ENCODE measurements at regions not wholly inside any gene's neighbourhood (a gene's known extent, or its start where the extent isn't known, plus 50 kb on each side); places are given as distances from the start of the nearest gene placed in this dataset.

- Histone ChIP-seq H3K27me3 (no peaks in the 10 kb centered on the region), H3K4me3 (no peak overlapping the region), H3K9me3 (no peaks in the 10 kb centered on the region), H3K4me1 (no peaks in the 10 kb centered on the region), H3K27ac (no peak overlapping the region), H3K36me3 (no peaks in the 10 kb centered on the region)
- no peak for DNase-seq
- TF ChIP-seq CTCF (IDR thresholded peaks at IDR 0.05): no peak
- ATAC-seq: no peak
- no peak for FAIRE-seq
- intact Hi-C loops (cut with DNase I): no loop called here
Measured at GRCh38 chr7:88548399-88548798, 211.1 kb upstream of the ZNF804B start.

- H3K27me3 ChIP-seq: no peaks in the 10 kb centered on the region
- H3K4me3 ChIP-seq: no peak overlapping the region
- H3K9me3 ChIP-seq: no peaks in the 10 kb centered on the region
- intact Hi-C loops (cut with DNase I): no loop called here
- WGBS, 2 donors: 17 to 20% methylated on average over 2 of the region's 2 CpGs
- no peak for FAIRE-seq
- peak in 3 of 6 donors; percentile 28 to 39 (median 38) for DNase-seq
- no peaks in the 10 kb centered on the region for H3K36me3 ChIP-seq
- H3K4me1 ChIP-seq: no peaks in the 10 kb centered on the region
- peak; percentile 51 to 83 (median 70) for ATAC-seq
- H3K27ac ChIP-seq: no peak overlapping the region
- TF ChIP-seq CTCF (IDR thresholded peaks at IDR 0.05): peak in 3 of 4 donors; percentile 26 to 38 (median 36)
Measured at GRCh38 chr7:88546808-88547207, 212.7 kb upstream of the ZNF804B start.

- intact Hi-C loops (cut with DNase I): no loop called here
- FAIRE-seq (no peak), DNase-seq (no peak), ATAC-seq (no peak)
- H3K9me3 ChIP-seq: no peaks in the 10 kb centered on the region
- no peaks in the 10 kb centered on the region for H3K36me3 ChIP-seq
- WGBS, 2 donors: 85 to 96% methylated on average over 1 of the region's 1 CpG
- TF ChIP-seq CTCF (IDR thresholded peaks at IDR 0.05): no peak
- no peak overlapping the region for H3K4me3 ChIP-seq
- H3K27ac ChIP-seq: no peak overlapping the region
- H3K27me3 ChIP-seq: no peaks in the 10 kb centered on the region
- H3K4me1 ChIP-seq: no peaks in the 10 kb centered on the region
Measured at GRCh38 chr7:88545663-88546062, 213.8 kb upstream of the ZNF804B start.

- ATAC-seq (no peak), FAIRE-seq (no peak), DNase-seq (no peak)
- Histone ChIP-seq H3K36me3 (no peaks in the 10 kb centered on the region), H3K9me3 (no peaks in the 10 kb centered on the region), H3K27ac (no peak overlapping the region), H3K27me3 (no peaks in the 10 kb centered on the region), H3K4me1 (no peaks in the 10 kb centered on the region), H3K4me3 (no peak overlapping the region)
- intact Hi-C loops (cut with DNase I): no loop called here
- WGBS, 2 donors: 57 to 63% methylated on average over 4 of the region's 4 CpGs
- no peak for TF ChIP-seq CTCF (IDR thresholded peaks at IDR 0.05)
Measured at GRCh38 chr7:88540012-88540411, 219.5 kb upstream of the ZNF804B start.

GRCh38 chr7:88539518-88539917, 220.0 kb upstream of the ZNF804B start:
- no peak for TF ChIP-seq CTCF (IDR thresholded peaks at IDR 0.05)
- Histone ChIP-seq H3K4me3 (no peak overlapping the region), H3K27me3 (no peaks in the 10 kb centered on the region), H3K9me3 (no peaks in the 10 kb centered on the region), H3K27ac (no peak overlapping the region), H3K4me1 (no peaks in the 10 kb centered on the region), H3K36me3 (no peaks in the 10 kb centered on the region)
- ATAC-seq (no peak), DNase-seq (no peak), FAIRE-seq (no peak)
- intact Hi-C loops (cut with DNase I): no loop called here
- 94% methylated on average over 2 of the region's 2 CpGs for WGBS, 2 donors
